RWPE1 (cell line): ENCODE measurements at regions not wholly inside any gene's neighbourhood (a gene's known extent, or its start where the extent isn't known, plus 50 kb on each side); places are given as distances from the start of the nearest gene placed in this dataset.

Experiments
- CTCF ChIA-PET: fragments of 350-600 bp; sonication (Branson Sonifier 250); formaldehyde crosslinking; extraction: SDS; loops from one replicate; lab custom pipeline; 2021; lab: Yijun Ruan, JAX
- POLR2A ChIA-PET: fragments of 400-600 bp; formaldehyde crosslinking; extraction: SDS; loops from one replicate; lab custom pipeline; 2020; ENCODE audit warnings: antibody characterized with exemption; ENCODE audit not compliant: low non-redundant PET; lab: Yijun Ruan, JAX
- DNase-seq: peaks from one replicate; pipeline ENCODE4 v3.0.0; 2012; ENCODE audit warnings: low spot score
- H3K27ac ChIP-seq: fragments of 450-650 bp; 2 replicates; pipeline ENCODE4 v1.5.1; 2017
- CTCF ChIP-seq: fragments of 450-650 bp; conservative IDR thresholded peaks from 2 replicates; pipeline ENCODE4 v1.5.1; 2017; ENCODE audit warnings: low read depth, mild to moderate bottlenecking

DNA sequence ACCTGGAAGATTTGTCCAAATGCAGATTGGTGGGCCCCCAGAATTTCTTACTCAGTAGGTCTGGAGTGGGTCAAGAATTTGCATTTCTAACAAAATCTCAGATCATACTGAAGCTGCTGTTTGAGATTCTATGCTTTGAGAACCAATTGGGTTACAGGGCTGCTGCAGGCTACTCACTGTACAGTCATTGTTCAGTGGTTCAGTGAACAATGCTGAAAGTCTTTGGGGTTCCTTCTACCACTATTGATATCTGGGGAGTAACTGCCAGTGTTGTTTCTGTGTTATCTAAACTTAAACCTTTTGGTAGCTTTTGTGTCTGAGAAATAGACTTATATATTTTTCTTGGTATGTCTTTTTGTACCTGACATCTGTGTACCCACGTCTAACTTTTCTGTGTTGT lies 187.5 kb downstream of the TANC2 start:
- ChIA-PET CTCF (interaction anchor here (0.6 kb wide), 1 partner anchor 69 kb away, joined by 4 read pairs; no protein-coding TSS in a partner anchor), POLR2A (no interaction called here)
- no peak for TF ChIP-seq CTCF
- no peak for DNase-seq
- no peak overlapping the region for H3K27ac ChIP-seq

DNA sequence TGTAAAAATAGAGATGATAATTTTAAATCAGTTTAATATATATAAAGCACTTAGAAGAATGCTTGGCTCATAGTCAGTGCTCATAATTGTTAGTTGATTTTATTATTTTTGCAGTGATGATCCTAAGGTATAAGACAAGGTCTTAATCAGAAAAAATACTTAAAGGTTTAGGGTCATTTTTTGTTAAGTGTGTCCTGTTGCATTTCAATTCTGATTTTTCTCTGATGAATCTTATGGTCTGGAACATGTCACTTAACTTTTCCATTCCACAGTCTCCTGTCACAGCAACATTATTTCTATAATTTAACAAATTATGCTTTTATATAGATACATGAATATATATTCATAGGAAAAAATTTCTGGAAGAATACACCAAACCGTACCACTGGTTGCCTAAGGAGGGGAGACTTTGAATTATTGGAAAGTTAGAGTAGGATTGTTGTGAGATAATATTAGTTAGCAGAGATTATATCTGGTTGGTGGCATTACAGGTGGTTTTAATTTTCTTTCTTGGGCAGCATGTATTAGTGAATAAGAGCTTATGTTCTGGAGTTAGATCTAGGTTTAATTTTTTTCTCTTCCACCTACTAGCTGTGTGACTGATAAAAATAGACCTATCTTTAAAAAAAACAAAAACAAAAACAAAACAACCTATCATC lies 188.7 kb downstream of the TANC2 start:
- ChIA-PET CTCF (interaction anchor here (0.5 kb wide), 1 partner anchor 9 kb away, joined by 3 read pairs; no protein-coding TSS in a partner anchor), POLR2A (no interaction called here)
- TF ChIP-seq CTCF, result no peak
- H3K27ac ChIP-seq, result no peak overlapping the region
- DNase-seq, result no peak

DNA sequence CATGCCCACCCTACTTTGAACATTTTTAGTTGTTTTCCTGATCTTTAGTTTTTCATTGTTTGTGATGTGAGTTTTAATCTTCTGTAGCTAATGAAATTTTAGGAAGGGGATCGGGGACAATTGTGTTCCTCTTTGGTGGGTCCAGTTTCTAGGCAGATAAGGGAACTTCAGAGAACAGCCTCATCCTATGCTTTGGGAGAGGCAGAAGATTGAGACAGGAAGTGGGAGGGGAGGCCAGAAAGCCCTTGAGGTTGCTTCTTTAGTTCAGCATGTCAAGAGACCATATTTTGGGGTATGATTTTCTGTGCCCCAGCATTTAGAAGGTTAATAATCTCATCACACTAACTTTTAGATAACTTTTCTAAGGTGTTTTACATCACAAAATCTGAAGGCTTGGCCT lies 191.0 kb downstream of the TANC2 start:
- ChIA-PET POLR2A (no interaction called here), CTCF (no interaction called here)
- no peak for DNase-seq

GRCh38 chr17:63162406-63163157 lies 196.5 kb downstream of the TANC2 start:
- POLR2A ChIA-PET, result no interaction called here
- TF ChIP-seq CTCF, result no peak
- CTCF ChIA-PET, result interaction anchor here (1.2 kb wide), 1 partner anchor 51 kb away, joined by 3 read pairs; no protein-coding TSS in a partner anchor
- no peak overlapping the region for H3K27ac ChIP-seq
- no peak for DNase-seq

More for the DNA sequence above, 191.0 kb downstream of the TANC2 start:
- TF ChIP-seq CTCF, result no peak
- no peak overlapping the region for H3K27ac ChIP-seq

DNA sequence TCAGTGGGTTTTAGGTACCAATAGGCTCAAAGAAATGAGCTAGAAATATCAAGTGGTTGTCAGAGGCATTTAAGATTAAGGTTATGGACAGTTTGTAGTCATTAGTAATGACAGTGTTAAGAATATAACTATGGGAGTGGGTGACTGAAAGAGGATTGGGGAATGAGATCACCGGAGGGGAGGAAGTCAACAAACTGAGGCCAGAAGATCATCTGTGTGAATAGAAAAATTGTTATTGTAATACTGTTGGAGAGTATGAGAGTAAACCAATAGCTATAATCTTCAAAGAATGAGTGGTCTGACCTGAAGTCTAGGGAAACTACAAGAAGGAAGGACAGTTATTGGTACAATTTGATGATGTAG lies 197.1 kb downstream of the TANC2 start:
- CTCF ChIA-PET, result interaction anchor here (0.6 to 1.2 kb wide), 2 partner anchors 30 to 50 kb away, joined by 3 to 4 read pairs; no protein-coding TSS in a partner anchor
- TF ChIP-seq CTCF, result no peak
- POLR2A ChIA-PET, result no interaction called here
- no peak for DNase-seq
- no peak overlapping the region for H3K27ac ChIP-seq

GRCh38 chr17:63165400-63165799 lies 199.4 kb downstream of the TANC2 start:
- POLR2A ChIA-PET, result no interaction called here
- DNase-seq, result no peak
- CTCF ChIA-PET, result interaction anchor here (0.7 kb wide), 1 partner anchor 38 kb away, joined by 9 read pairs; no protein-coding TSS in a partner anchor
- no peak overlapping the region for H3K27ac ChIP-seq
- no peak for TF ChIP-seq CTCF
